ENCODE measurements at regions not wholly inside any gene's neighbourhood (a gene's known extent, or its start where the extent isn't known, plus 50 kb on each side); places are given as distances from the start of the nearest gene placed in this dataset.
"Not testable (repeated sequence)": the region's sequence is repeated elsewhere in the genome, so short reads cannot be mapped to it uniquely, and the experiment has no call there.

DNA sequence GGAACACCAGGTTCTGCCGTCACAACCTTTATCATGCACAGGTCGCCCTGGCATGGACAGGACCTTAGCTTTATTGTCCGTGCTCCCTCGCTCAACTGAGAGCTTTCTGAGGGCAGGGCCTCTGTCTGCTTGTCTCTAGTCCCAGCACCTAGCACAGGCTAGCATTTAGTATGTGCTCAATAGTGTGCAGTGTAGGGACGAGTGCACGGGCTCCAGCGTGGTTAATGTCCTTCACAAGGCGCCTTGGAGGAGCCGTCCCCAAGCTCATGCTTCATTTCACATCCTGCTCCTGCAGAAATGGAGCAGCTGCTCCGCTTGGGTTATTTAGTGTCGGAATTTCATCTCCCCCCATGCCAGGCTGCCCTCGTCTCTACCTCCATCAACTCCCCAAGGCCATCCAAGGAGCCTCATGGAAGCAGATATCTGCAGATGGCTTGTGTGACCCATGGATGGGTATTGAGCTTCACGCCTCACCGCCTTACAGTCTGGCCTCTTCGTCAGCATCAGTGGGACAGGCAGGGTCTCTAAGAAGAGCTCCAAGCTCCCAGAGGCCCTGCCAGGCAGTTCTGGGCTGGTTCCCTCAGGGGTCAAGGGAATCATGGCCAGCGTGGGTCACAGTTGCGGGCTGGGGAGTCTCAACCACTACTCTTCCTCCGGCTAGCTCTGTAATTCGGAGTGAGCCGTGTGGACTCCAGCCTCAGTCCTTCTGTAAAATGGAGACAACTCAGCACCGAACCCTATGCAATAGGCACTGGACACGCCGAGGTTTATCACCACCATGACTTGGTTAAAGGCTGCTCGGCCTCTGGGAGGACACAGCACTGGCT lies 60.8 kb upstream of the APCDD1L start:
- DNase-seq = no peak
- Mint-ChIP-seq H3K4me1 (no peaks in the 10 kb centered on the region), H3K36me3 (no peaks in the 10 kb centered on the region), H3K9me3 (ENCODE audit: low read depth) (no peaks in the 10 kb centered on the region), H3K27me3 (peaks cover 5% of the 10 kb centered on the region), H3K27ac (no peak overlapping the region), H3K4me3 (no peak overlapping the region)
- CTCF ChIA-PET = no interaction called here
- ATAC-seq = no peak

DNA sequence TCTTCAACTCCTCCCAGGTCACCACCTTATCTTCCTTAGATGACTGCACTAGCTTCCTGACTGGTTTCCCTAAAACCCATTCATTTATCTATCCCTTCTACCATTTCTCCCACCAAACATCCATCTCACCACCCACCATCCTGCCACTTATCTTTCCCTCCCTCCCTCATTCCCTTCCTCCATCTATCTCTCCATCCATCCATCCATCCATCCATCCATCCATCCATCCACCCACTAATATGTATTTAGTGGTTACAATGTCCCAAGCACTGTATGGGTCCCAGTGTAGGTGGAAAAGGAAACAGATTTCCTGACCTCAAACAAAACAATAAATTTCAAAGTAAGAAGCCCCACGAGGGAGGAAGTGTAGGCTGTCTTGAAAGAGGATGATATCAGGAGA lies 59.3 kb upstream of the APCDD1L start:
- peaks cover 14% of the 10 kb centered on the region for H3K27me3 Mint-ChIP-seq
- H3K9me3 Mint-ChIP-seq (ENCODE audit: low read depth) = no peaks in the 10 kb centered on the region
- no peak overlapping the region for H3K27ac Mint-ChIP-seq
- CTCF ChIA-PET = no interaction called here
- no peak for ATAC-seq
- DNase-seq = no peak
- H3K4me3 Mint-ChIP-seq = no peak overlapping the region
- H3K4me1 Mint-ChIP-seq = no peaks in the 10 kb centered on the region
- no peaks in the 10 kb centered on the region for H3K36me3 Mint-ChIP-seq

DNA sequence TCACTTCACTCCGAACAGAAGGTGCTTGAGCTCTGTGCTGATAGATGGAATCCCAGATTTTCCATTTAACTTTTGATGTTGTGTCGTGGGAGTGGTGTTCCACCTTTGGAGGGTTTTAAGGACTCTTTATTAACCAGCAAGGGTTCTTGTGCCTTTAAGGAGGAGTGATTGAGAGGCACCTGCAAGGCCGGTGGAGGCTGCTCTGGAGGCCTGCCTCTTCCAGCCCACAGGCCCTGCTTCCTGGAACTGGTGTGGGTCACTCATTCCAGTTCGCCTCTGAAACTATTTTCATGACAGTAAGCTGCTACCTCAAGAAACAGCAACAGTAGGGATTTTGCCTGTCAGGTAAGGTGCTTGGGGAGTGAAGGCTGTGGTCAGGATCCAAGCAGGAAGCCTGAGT lies 58.8 kb upstream of the APCDD1L start:
- Mint-ChIP-seq H3K4me1 (no peaks in the 10 kb centered on the region), H3K9me3 (ENCODE audit: low read depth) (no peaks in the 10 kb centered on the region), H3K4me3 (no peak overlapping the region), H3K27me3 (peaks cover 14% of the 10 kb centered on the region), H3K36me3 (no peaks in the 10 kb centered on the region), H3K27ac (no peak overlapping the region)
- no peak for DNase-seq
- ATAC-seq = no peak
- CTCF ChIA-PET = no interaction called here

DNA sequence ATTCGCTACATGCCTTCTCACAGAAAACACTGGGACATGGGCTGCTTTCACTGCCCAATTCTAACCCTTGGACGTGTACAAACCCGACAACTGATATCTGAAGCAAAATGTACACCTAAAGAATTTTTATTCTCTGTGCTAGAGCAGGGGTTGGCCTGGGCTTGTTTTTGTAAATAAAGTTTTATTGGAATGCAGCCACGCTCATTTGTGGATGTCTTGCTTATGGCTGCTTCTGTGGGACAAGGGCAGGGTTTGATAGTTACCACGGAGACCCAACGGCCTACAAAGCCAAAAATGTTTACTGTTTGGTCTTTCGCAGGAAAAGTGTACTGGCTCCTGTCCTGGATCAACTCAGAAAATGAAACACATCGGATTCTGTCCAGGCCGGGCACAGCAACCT lies 58.1 kb upstream of the APCDD1L start:
- CTCF ChIA-PET = no interaction called here
- no peaks in the 10 kb centered on the region for H3K36me3 Mint-ChIP-seq

DNA sequence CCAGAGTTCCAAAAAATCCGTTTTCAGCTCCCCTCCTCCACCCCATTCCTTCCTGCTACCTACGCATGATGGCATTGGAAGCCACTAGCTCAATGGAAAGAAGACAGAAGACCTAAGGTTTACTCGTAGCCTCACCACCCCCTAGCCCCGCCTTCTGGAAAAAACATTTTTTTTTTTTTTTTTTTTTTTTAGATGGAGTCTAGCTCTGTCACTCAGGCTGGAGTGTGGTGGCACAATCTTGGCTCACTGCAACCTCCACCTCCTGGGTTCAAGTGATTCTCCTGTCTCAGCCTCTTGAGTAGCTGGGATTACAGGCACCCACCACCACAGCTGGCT lies 57.2 kb upstream of the APCDD1L start:
- ATAC-seq; H3K9me3 Mint-ChIP-seq (ENCODE audit: low read depth); H3K36me3 Mint-ChIP-seq; H3K4me3 Mint-ChIP-seq; H3K27ac Mint-ChIP-seq; DNase-seq; CTCF ChIA-PET; H3K4me1 Mint-ChIP-seq: not testable (repeated sequence)
- H3K27me3 Mint-ChIP-seq = peaks cover 14% of the 10 kb centered on the region

More for the DNA sequence above, 58.1 kb upstream of the APCDD1L start:
- Mint-ChIP-seq H3K4me1 (no peaks in the 10 kb centered on the region), H3K9me3 (ENCODE audit: low read depth) (no peaks in the 10 kb centered on the region), H3K4me3 (no peak overlapping the region), H3K27ac (no peak overlapping the region), H3K27me3 (peaks cover 14% of the 10 kb centered on the region)
- DNase-seq (no peak), ATAC-seq (no peak)

DNA sequence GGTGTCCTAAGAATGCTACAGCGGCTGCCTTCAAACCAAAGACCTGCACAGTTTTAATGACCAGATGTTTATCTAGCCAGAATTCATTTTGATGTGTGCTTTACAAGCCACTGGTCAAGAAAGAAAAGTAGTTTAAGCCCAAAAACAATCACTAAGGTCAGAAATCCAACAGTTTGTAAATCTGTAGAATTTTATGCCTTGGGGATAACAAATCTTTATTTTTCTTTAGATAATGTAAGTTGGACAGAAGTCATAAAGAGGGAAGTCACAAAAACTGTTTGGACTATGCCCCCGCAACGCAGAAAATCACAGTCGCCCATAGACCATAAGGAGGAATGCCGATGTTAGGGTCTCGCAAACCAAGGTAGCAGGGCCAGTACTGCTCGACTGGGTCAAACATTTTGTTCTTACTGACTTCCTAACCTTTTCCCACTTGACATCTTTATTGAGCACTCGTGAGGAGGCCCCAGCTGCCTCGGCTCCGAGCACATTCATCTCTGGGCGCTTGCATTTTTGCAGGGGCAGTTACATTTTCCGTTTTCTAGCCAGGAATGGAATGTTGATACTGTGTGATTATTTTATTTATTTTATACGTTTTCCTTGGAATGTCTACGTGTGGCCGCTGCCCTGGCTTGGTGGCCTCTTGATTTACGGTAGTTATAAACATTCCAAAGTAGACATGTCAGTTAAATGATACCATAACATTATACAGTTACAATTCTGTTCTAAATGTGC lies 56.7 kb upstream of the APCDD1L start:
- Mint-ChIP-seq H3K4me3 (no peak overlapping the region), H3K27me3 (peaks cover 14% of the 10 kb centered on the region), H3K27ac (no peak overlapping the region), H3K9me3 (ENCODE audit: low read depth) (no peaks in the 10 kb centered on the region), H3K4me1 (no peaks in the 10 kb centered on the region), H3K36me3 (no peaks in the 10 kb centered on the region)
- DNase-seq (no peak), ATAC-seq (no peak)
- CTCF ChIA-PET = no interaction called here

DNA sequence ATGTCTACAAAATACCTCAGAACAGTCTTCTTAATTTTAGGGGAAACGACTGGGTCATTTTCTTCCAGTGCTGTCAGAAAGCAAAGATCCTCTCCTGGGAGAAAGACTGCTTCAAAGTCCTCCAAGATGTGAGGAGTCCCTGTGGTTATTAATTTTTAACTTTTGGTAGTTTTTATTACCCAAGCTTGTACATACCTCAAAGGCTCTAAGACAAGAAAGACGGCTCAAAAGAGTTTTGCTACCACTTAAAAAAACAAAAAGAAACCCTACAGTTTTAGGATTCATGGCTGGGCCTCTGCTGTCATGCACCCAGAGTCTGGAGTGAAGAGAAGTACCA lies 56.1 kb upstream of the APCDD1L start:
- no peaks in the 10 kb centered on the region for H3K9me3 Mint-ChIP-seq (ENCODE audit: low read depth)
- no peaks in the 10 kb centered on the region for H3K4me1 Mint-ChIP-seq
- peaks cover 14% of the 10 kb centered on the region for H3K27me3 Mint-ChIP-seq
- H3K36me3 Mint-ChIP-seq = no peaks in the 10 kb centered on the region
- DNase-seq = no peak
- no peak for ATAC-seq
- H3K27ac Mint-ChIP-seq = no peak overlapping the region
- H3K4me3 Mint-ChIP-seq = no peak overlapping the region
- CTCF ChIA-PET = no interaction called here

DNA sequence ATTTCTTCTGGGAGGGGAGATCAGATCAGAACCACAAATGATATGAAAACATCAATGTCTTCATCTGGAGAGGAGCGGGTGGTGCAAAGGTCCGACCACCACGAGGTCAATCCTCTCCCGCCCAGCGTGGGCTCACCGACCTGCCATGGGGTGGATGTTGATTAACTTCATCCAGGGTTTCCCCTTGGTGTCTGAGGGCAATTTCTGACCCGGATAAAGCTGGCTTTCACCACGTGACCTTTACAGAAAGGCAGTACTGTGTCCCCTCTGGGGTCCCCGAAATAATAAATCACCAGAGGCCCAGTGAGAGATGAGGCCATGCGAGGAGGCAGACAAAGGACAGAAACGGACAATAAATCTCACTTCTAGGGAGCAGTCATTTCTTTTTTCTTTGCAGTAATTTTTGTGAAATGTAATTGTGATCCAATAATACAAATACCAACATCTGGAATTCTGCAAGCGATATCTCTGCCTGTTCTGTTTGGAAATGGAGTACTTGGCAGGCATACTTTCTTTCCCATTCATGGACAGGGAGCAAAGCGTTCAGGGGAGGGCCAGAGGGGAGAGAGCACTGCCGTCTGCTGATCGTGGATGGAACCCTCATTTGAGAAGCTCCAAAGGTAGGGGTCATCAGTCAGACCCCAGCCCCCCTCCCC lies 55.1 kb upstream of the APCDD1L start:
- CTCF ChIA-PET = no interaction called here
- no peaks in the 10 kb centered on the region for H3K36me3 Mint-ChIP-seq
- H3K27ac Mint-ChIP-seq = no peak overlapping the region
- DNase-seq = no peak
- H3K4me3 Mint-ChIP-seq = no peak overlapping the region
- H3K9me3 Mint-ChIP-seq (ENCODE audit: low read depth) = no peaks in the 10 kb centered on the region
- no peak for ATAC-seq
- no peaks in the 10 kb centered on the region for H3K4me1 Mint-ChIP-seq
- H3K27me3 Mint-ChIP-seq = peaks cover 14% of the 10 kb centered on the region

DNA sequence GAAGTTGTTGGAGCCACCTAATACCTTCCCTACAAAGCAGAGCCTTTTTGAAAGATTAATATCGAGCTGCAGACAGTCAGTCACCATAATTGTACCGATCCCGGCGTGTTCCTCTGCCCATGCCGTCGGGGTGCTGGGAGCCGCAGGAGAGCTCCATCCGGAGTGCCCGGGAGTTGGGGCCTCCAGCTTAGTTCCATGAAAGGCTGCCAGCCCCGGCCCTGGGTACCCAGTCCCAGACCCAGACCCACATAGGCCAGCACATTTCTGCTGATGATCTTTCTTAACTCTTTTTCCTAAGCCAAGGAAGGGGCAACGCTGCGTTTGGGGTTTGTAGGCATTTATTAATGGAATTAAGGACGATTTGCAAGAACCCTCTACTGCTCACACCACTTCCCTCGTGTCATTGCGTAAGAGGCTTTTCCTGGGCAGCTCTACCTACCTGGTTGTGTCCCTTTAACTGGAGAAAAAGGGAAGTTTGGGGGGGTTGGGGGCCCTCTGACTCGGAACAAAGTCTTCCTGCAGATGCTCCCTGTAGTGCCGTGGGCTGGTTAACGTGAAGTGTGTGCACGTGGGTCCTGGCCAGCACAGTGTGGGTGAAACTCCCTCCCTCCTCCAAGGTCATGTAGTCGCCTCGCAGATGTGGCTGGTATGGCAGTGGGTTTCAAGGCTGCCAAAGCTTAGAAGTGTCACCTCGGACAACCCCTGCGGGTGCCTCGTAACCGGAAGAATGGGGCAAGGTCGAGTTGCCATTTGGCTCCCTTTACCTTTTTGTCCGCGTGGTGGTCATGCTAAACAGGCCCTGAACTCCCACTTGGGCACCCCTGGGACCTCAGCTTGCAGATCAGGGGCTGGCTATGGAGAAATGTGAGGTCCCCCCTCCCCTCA lies 54.3 kb upstream of the APCDD1L start:
- peaks cover 14% of the 10 kb centered on the region for H3K27me3 Mint-ChIP-seq
- H3K36me3 Mint-ChIP-seq = no peaks in the 10 kb centered on the region
- no peaks in the 10 kb centered on the region for H3K9me3 Mint-ChIP-seq (ENCODE audit: low read depth)
- CTCF ChIA-PET = no interaction called here
- DNase-seq = no peak
- no peak overlapping the region for H3K27ac Mint-ChIP-seq
- ATAC-seq = no peak
- H3K4me1 Mint-ChIP-seq = no peaks in the 10 kb centered on the region
- no peak overlapping the region for H3K4me3 Mint-ChIP-seq

DNA sequence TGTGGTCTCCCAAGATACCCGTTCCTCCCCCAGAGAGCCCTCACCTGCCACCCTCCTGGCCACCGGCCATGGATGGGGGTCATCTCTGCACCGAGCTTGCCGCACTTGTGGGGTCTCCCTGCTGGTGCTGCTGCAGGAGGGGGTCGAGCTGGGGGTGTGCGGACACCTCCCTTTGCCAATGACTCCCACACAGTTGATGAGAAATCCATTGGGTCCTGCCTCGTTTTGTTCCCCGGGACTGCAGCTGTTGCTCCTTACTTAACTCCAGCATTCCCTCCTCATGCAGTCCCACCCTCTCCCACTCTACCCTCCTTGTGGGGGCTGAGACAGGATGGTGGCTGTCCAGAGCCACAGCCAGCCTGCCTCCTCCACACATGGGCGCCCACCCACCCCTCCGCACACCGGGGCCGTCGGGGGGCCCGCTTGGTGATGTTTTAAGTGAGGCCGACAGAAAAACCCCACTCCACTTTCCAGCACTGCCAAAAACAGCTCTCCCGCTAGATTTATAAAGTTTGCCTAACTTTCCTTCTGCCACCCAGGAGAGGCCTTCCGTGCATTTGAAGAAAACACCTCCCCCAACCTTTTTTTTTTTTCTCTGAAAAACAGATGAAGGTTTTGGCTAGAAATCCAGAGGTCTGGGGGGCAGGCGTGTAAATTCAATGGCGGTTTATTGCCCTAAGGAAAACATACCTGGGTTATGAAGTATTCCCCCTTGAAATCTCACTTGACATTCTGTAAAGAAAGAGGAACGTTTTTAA lies 53.5 kb upstream of the APCDD1L start:
- no peak for ATAC-seq
- H3K4me1 Mint-ChIP-seq = no peaks in the 10 kb centered on the region
- H3K27ac Mint-ChIP-seq = no peak overlapping the region

DNA sequence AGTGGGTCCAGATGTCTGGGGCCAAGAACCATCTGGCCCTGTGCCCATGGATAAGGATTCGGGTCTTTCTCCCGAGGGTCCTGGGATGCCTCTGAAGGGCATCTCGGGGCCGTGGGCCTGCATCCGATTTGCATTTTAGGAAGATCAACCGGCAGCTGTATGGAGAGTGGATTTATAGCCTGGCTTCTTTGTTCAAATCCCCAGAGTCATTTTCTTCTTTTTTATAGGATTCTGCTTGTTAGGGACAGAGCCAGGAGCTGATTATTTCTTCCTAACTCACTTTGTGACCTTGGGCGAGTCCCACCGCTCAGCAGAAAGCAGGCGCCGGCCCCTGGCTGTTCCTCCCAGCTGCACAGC lies 52.9 kb upstream of the APCDD1L start:
- Mint-ChIP-seq H3K4me1 (no peaks in the 10 kb centered on the region), H3K4me3 (no peak overlapping the region), H3K27me3 (peaks cover 17% of the 10 kb centered on the region), H3K9me3 (ENCODE audit: low read depth) (no peaks in the 10 kb centered on the region), H3K27ac (no peak overlapping the region), H3K36me3 (no peaks in the 10 kb centered on the region)
- no peak for ATAC-seq
- DNase-seq = no peak
- CTCF ChIA-PET = no interaction called here

More for the DNA sequence above, 53.5 kb upstream of the APCDD1L start:
- Mint-ChIP-seq H3K4me3 (no peak overlapping the region), H3K36me3 (no peaks in the 10 kb centered on the region), H3K27me3 (peaks cover 14% of the 10 kb centered on the region), H3K9me3 (ENCODE audit: low read depth) (no peaks in the 10 kb centered on the region)
- no peak for DNase-seq
- CTCF ChIA-PET = no interaction called here

DNA sequence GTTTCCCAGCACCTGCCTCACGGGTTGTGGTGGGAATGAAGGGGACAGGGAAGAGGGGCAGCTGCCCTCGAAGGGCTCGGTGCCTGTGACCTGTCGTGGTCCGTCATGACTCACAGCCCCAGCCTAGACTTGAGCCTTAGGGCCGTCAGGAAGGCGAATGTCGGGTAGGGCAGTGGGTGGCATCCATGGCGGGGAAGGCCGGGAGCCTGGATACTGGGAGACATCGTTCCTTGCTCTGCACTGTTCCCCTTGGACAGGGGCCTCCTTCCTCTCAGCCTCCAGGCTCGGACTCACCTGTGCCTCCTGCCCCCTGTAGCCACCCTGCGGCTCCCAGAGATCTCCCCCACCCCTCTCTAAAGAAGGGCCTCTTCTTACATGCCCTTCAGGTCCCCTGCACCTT lies 52.2 kb upstream of the APCDD1L start:
- ATAC-seq (no peak), DNase-seq (no peak)
- no peaks in the 10 kb centered on the region for H3K36me3 Mint-ChIP-seq
- no peaks in the 10 kb centered on the region for H3K9me3 Mint-ChIP-seq (ENCODE audit: low read depth)
- CTCF ChIA-PET = no interaction called here
- no peak overlapping the region for H3K27ac Mint-ChIP-seq
- peaks cover 18% of the 10 kb centered on the region for H3K27me3 Mint-ChIP-seq
- H3K4me3 Mint-ChIP-seq = no peak overlapping the region
- no peaks in the 10 kb centered on the region for H3K4me1 Mint-ChIP-seq

DNA sequence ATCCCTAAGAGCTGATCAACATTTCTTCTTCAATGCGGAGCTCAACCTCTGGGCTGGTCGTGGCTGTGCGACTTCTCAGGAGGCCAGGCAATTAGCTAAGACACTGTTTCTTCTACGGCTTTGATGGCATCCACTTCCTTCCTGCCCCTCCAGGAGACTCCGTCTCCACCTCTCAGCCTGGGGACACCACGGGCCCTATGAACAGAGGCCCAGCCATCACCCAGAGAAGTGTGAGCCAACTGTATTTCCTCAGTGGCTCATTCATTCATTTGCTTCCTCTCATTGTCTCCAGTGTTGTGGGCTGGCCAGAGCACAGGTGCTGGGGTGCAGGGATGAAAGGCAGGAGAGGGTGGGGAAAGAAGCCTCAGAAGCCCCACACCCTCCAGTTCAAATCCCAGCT lies 51.8 kb upstream of the APCDD1L start:
- no peak overlapping the region for H3K27ac Mint-ChIP-seq
- peaks cover 17% of the 10 kb centered on the region for H3K27me3 Mint-ChIP-seq
- DNase-seq (no peak), ATAC-seq (no peak)
- H3K4me3 Mint-ChIP-seq = no peak overlapping the region
- no peaks in the 10 kb centered on the region for H3K36me3 Mint-ChIP-seq
- CTCF ChIA-PET = no interaction called here
- H3K9me3 Mint-ChIP-seq (ENCODE audit: low read depth) = no peaks in the 10 kb centered on the region
- H3K4me1 Mint-ChIP-seq = no peaks in the 10 kb centered on the region
